NB4 (cell line): ENCODE measurements at regions not wholly inside any gene's neighbourhood (a gene's known extent, or its start where the extent isn't known, plus 50 kb on each side); places are given as distances from the start of the nearest gene placed in this dataset.

Experiments
- DNase-seq: peaks from one replicate; pipeline ENCODE4 v3.0.0; 2010; ENCODE audit warnings: low read depth
- H3K4me3 ChIP-seq: one replicate; pipeline ENCODE4 v1.5.1; 2011; ENCODE audit warnings: mild to moderate bottlenecking, low read depth, low read length, moderate library complexity
- MYC ChIP-seq: IDR thresholded peaks from 2 replicates; pipeline ENCODE4 v1.6.1; 2011; ENCODE audit warnings: low read depth, low read length
- POLR2A ChIP-seq: IDR thresholded peaks from 2 replicates; pipeline ENCODE4 v1.6.1; 2011; ENCODE audit warnings: mild to moderate bottlenecking; ENCODE audit not compliant: insufficient read length; ENCODE audit errors: extremely low read depth
- TF ChIP-seq, protein P1 (sequence below): IDR thresholded peaks from 2 replicates; pipeline ENCODE4 v1.6.1; 2011; ENCODE audit warnings: low read depth, low read length
- TF ChIP-seq, protein P2 (sequence below): IDR thresholded peaks from one replicate; pipeline ENCODE4 v1.5.1; 2012; ENCODE audit warnings: low read depth, low read length

GRCh38 chr4:188697243-188697642 is 558.0 kb downstream of the TRIML1 start:
- no peak for DNase-seq
- no peak overlapping the region for H3K4me3 ChIP-seq
- no peak for TF ChIP-seq MYC
- no peak for TF ChIP-seq POLR2A
- TF ChIP-seq, protein P1, sequence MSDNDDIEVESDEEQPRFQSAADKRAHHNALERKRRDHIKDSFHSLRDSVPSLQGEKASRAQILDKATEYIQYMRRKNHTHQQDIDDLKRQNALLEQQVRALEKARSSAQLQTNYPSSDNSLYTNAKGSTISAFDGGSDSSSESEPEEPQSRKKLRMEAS = no peak
- TF ChIP-seq, protein P2, sequence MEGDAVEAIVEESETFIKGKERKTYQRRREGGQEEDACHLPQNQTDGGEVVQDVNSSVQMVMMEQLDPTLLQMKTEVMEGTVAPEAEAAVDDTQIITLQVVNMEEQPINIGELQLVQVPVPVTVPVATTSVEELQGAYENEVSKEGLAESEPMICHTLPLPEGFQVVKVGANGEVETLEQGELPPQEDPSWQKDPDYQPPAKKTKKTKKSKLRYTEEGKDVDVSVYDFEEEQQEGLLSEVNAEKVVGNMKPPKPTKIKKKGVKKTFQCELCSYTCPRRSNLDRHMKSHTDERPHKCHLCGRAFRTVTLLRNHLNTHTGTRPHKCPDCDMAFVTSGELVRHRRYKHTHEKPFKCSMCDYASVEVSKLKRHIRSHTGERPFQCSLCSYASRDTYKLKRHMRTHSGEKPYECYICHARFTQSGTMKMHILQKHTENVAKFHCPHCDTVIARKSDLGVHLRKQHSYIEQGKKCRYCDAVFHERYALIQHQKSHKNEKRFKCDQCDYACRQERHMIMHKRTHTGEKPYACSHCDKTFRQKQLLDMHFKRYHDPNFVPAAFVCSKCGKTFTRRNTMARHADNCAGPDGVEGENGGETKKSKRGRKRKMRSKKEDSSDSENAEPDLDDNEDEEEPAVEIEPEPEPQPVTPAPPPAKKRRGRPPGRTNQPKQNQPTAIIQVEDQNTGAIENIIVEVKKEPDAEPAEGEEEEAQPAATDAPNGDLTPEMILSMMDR = no peak

DNA sequence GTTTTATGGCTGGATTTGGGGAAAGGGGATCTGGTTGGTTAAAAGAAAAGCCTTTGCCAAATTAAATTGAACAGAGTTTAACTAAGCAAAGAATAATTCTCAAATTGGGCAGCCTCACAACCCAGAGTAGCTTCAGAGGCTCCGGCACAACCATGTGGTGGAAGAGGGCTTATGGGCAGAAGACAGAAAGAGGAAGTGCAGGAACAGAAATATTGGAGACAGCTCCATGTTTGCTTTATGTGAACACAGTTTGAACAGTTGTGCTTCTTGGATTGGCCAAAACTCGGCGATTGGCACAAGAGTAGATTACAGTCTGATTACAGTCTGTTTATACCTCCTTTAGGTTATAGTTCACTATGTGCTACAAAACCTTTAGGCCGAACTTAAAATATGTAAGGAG is 562.7 kb downstream of the TRIML1 start:
- H3K4me3 ChIP-seq = no peak overlapping the region
- DNase-seq = no peak
- TF ChIP-seq POLR2A = no peak
- no peak for TF ChIP-seq MYC
- TF ChIP-seq, protein P2 = no peak
- TF ChIP-seq, protein P1 = no peak

DNA sequence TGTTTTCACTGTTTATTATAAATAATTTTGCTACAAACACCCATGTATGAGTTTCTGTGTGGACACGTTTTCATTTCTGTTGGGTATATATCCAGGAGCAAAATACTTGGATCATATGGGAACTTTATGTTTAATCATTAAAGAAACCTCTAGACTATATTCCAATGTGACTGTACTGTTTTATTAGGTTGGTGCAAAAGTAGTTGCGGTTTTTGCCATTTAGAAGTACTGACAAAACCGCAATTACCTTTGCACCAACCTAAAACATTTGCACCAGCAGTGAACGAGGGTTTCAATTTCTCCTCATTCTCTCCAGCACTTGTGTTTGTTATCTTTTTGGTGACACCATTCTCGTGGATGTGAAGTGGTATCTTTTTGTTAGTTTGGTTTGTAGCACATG is 565.0 kb downstream of the TRIML1 start:
- no peak for TF ChIP-seq MYC
- TF ChIP-seq, protein P2 = no peak
- TF ChIP-seq, protein P1 = no peak
- no peak for TF ChIP-seq POLR2A
- no peak overlapping the region for H3K4me3 ChIP-seq

GRCh38 chr4:188707036-188707435 is 567.8 kb downstream of the TRIML1 start:
- no peak for DNase-seq
- no peak overlapping the region for H3K4me3 ChIP-seq
- no peak for TF ChIP-seq MYC
- TF ChIP-seq POLR2A = no peak
- TF ChIP-seq, protein P2 = no peak

More for the DNA sequence above, 565.0 kb downstream of the TRIML1 start:
- DNase-seq = no peak

- H3K4me3 ChIP-seq = no peak overlapping the region
- no peak for DNase-seq
- TF ChIP-seq, protein P1 = no peak
Observed at GRCh38 chr4:188714501-188714900, 575.3 kb downstream of the TRIML1 start.

DNA sequence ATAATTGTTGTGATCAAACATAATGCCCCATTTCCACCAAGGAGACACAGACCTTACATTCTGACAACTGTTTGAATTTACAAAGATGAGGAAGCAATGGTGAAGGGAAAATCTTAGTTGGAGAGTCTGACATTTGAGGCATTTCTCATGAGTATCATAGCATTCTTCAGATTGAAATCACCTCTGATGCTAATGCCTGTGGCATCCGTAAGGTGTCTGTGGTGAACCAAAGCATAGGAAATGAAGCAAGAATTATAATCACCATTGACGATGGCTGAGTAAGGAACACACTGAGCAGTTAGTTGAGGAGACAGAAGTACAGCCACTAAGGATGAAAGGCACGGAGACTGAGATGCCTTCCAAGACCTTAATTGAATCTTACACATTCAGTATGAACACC is 575.7 kb downstream of the TRIML1 start:
- TF ChIP-seq POLR2A = no peak
- TF ChIP-seq, protein P1 = no peak
- TF ChIP-seq MYC = no peak
- TF ChIP-seq, protein P2 = no peak
- H3K4me3 ChIP-seq = no peak overlapping the region
- DNase-seq = no peak
